Breast epithelium (tissue), 4 donors: ENCODE measurements at regions not wholly inside any gene's neighbourhood (a gene's known extent, or its start where the extent isn't known, plus 50 kb on each side); places are given as distances from the start of the nearest gene placed in this dataset.

Source experiments
- DNase-seq, 2 donors: peaks; one replicate each; pipeline ENCODE4 v3.0.0-alpha.2; 2019; ENCODE audit warnings: low spot score in 2 of 2
- H3K27ac ChIP-seq, 2 donors: fragments of 200-600 bp; sonication (generic) in 1 of 2; one replicate each; pipeline ENCODE4 v1.5.1; 2016 to 2019; ENCODE audit warnings: mild to moderate bottlenecking in 1 of 2
- H3K27me3 ChIP-seq, 2 donors: fragments of 200-600 bp; sonication (generic) in 1 of 2; one replicate each; pipeline versions ENCODE4 v1.5.1 to v1.6.0; 2017 to 2019; ENCODE audit warnings: control low read depth in 1 of 2, mild to moderate bottlenecking in 1 of 2
- H3K36me3 ChIP-seq: fragments of 200-600 bp; one replicate; pipeline ENCODE4 v1.5.1; 2019
- H3K4me1 ChIP-seq, 2 donors: fragments of 200-600 bp; sonication (generic); one replicate each; pipeline ENCODE4 v1.5.1; 2016 to 2019; ENCODE audit warnings: control low read depth in 1 of 2
- H3K4me3 ChIP-seq, 3 donors: fragments of 200-600 bp; sonication (generic); 1 replicate in 2 of 3; 2 replicates in 1 of 3; pipeline ENCODE4 v1.5.1; 2016 to 2019; ENCODE audit warnings: mild to moderate bottlenecking in 3 of 3, moderate library complexity in 2 of 3
- H3K9me3 ChIP-seq, 2 donors: fragments of 200-600 bp; sonication (generic) in 1 of 2; one replicate each; pipeline ENCODE4 v1.5.1; 2016 to 2019; ENCODE audit warnings: control low read depth in 1 of 2
- POLR2A ChIP-seq: fragments of 450-650 bp; IDR thresholded peaks from one replicate; pipeline ENCODE4 v1.6.1; 2016; ENCODE audit warnings: antibody characterized with exemption, mild to moderate bottlenecking, moderate library complexity
- POLR2AphosphoS5 ChIP-seq, 3 donors: sonication (generic); formaldehyde crosslinking; IDR thresholded peaks; one replicate each; pipeline ENCODE4 v1.6.1; 2017; ENCODE audit warnings: antibody characterized with exemption in 3 of 3
- intact Hi-C: fragments of 100-400 bp; cut with DNase I; formaldehyde crosslinking; loops from one replicate; pipeline ENCODE4 v1.15.1; 2023; ENCODE audit warnings: low total_unique reads
- TF ChIP-seq, protein P1 (sequence below), 3 donors: fragments of 450-650 bp; IDR thresholded peaks; one replicate each; pipeline ENCODE4 v1.5.1; 2016 to 2017; ENCODE audit warnings: antibody characterized with exemption in 3 of 3, mild to moderate bottlenecking in 3 of 3, moderate library complexity in 3 of 3

GRCh38 chrX:9151772-9152307 lies 117.9 kb upstream of the FAM9B start:
- Histone ChIP-seq H3K9me3 (no peaks in the 10 kb centered on the region), H3K4me3 (no peak overlapping the region), H3K36me3 (no peaks in the 10 kb centered on the region), H3K4me1 (no peaks in the 10 kb centered on the region), H3K27me3 (peaks cover 0 to 20% of the 10 kb centered on the region in 2 donors), H3K27ac (no peak overlapping the region)
- intact Hi-C loops = no loop called here
- TF ChIP-seq POLR2A = no peak
- no peak for DNase-seq

- intact Hi-C loops = no loop called here
- Histone ChIP-seq H3K4me3 (no peak overlapping the region), H3K36me3 (no peaks in the 10 kb centered on the region), H3K4me1 (no peaks in the 10 kb centered on the region), H3K27ac (no peak overlapping the region), H3K9me3 (no peaks in the 10 kb centered on the region), H3K27me3 (peaks cover 0 to 18% of the 10 kb centered on the region in 2 donors)
- no peak for DNase-seq
- no peak for TF ChIP-seq POLR2AphosphoS5 (IDR thresholded peaks at IDR 0.05)
- TF ChIP-seq, protein P1, sequence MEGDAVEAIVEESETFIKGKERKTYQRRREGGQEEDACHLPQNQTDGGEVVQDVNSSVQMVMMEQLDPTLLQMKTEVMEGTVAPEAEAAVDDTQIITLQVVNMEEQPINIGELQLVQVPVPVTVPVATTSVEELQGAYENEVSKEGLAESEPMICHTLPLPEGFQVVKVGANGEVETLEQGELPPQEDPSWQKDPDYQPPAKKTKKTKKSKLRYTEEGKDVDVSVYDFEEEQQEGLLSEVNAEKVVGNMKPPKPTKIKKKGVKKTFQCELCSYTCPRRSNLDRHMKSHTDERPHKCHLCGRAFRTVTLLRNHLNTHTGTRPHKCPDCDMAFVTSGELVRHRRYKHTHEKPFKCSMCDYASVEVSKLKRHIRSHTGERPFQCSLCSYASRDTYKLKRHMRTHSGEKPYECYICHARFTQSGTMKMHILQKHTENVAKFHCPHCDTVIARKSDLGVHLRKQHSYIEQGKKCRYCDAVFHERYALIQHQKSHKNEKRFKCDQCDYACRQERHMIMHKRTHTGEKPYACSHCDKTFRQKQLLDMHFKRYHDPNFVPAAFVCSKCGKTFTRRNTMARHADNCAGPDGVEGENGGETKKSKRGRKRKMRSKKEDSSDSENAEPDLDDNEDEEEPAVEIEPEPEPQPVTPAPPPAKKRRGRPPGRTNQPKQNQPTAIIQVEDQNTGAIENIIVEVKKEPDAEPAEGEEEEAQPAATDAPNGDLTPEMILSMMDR (IDR thresholded peaks at IDR 0.05) = no peak
- TF ChIP-seq POLR2A = no peak
Measured at GRCh38 chrX:9153300-9153699, 119.4 kb upstream of the FAM9B start.

DNA sequence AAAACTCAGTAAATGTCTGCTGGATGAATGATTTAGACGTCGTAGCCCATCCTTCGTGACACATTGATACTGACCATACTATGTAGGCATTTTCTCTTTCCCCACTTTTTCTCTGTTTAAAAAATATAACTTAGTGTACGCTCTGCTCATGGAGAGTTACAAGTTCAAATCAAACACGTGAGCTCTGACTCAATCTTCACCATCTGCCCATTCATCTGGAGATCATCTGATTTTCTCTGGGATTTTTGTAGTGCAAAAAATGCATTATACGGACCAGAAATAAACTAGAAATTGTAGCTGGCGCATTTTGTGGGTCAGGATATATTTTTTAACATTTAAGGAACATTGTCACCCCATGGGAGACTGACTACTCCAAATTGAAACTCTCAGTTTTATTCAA lies 124.7 kb upstream of the FAM9B start:
- Histone ChIP-seq H3K4me1 (no peaks in the 10 kb centered on the region), H3K36me3 (no peaks in the 10 kb centered on the region), H3K4me3 (no peak overlapping the region), H3K27ac (no peak overlapping the region), H3K27me3 (peaks cover 0 to 16% of the 10 kb centered on the region in 2 donors), H3K9me3 (no peaks in the 10 kb centered on the region)
- TF ChIP-seq POLR2AphosphoS5 (IDR thresholded peaks at IDR 0.05) (no peak), POLR2A (no peak)
- TF ChIP-seq, protein P1 (IDR thresholded peaks at IDR 0.05) = no peak
- DNase-seq = no peak
- intact Hi-C loops = no loop called here

- no peak for TF ChIP-seq POLR2AphosphoS5 (IDR thresholded peaks at IDR 0.05)
- TF ChIP-seq, protein P1 (IDR thresholded peaks at IDR 0.05) = no peak
- TF ChIP-seq POLR2A = no peak
- DNase-seq = no peak
- H3K4me1 ChIP-seq = no peaks in the 10 kb centered on the region
- H3K4me3 ChIP-seq = no peak overlapping the region
- intact Hi-C loops = no loop called here
- peaks cover 0 to 16% of the 10 kb centered on the region in 2 donors for H3K27me3 ChIP-seq
- no peaks in the 10 kb centered on the region for H3K36me3 ChIP-seq
- no peaks in the 10 kb centered on the region for H3K9me3 ChIP-seq
- H3K27ac ChIP-seq = no peak overlapping the region
Measured at GRCh38 chrX:9160698-9161329, 126.9 kb upstream of the FAM9B start.

- DNase-seq = no peak
Measured at GRCh38 chrX:9162698-9163097, 128.8 kb upstream of the FAM9B start.

More at GRCh38 chrX:9162698-9163097, 128.8 kb upstream of the FAM9B start:
- H3K27me3 ChIP-seq = peaks cover 0 to 16% of the 10 kb centered on the region in 2 donors
- H3K4me3 ChIP-seq = no peak overlapping the region
- H3K27ac ChIP-seq = no peak overlapping the region
- intact Hi-C loops = no loop called here
- H3K9me3 ChIP-seq = peaks cover 3 to 13% of the 10 kb centered on the region in 2 donors
- no peak for TF ChIP-seq POLR2AphosphoS5 (IDR thresholded peaks at IDR 0.05)
- TF ChIP-seq POLR2A = no peak
- TF ChIP-seq, protein P1 (IDR thresholded peaks at IDR 0.05) = no peak
- no peaks in the 10 kb centered on the region for H3K36me3 ChIP-seq
- H3K4me1 ChIP-seq = no peaks in the 10 kb centered on the region
